H1 (cell line): ENCODE measurements at regions not wholly inside any gene's neighbourhood (a gene's known extent, or its start where the extent isn't known, plus 50 kb on each side); places are given as distances from the start of the nearest gene placed in this dataset.

ENCODE experiments used
- CTCF ChIA-PET: fragments of 300-600 bp; sonication (Branson Sonifier 250); formaldehyde crosslinking; loops from one replicate; lab custom pipeline; 2021; ENCODE audit not compliant: partially characterized antibody; lab: Charles Lee
- POLR2A ChIA-PET: fragments of 300-600 bp; sonication (Branson Sonifier 250); formaldehyde crosslinking; loops from one replicate; lab custom pipeline; 2021; ENCODE audit warnings: inconsistent platforms; ENCODE audit not compliant: partially characterized antibody; lab: Charles Lee
- DNase-seq, 2 experiments: peaks; one replicate each; pipeline versions ENCODE4 v3.0.0 to v3.0.0-alpha.2; 2010 to 2022; ENCODE audit warnings: low spot score in 2 of 2, low read depth in 1 of 2, mixed read lengths in 1 of 2
- FAIRE-seq: peaks from 2 replicates; lab custom pipeline; 2011; peaks lifted over from hg19 to GRCh38; lab: Jason Lieb, UNC
- H2AFZ ChIP-seq: 2 replicates; pipeline ENCODE4 v1.8.1; 2012; ENCODE audit warnings: low read length, inconsistent platforms
- H2AK5ac ChIP-seq: 2 replicates; pipeline ENCODE4 v1.6.1; 2013; ENCODE audit warnings: low read depth, low read length
- H2BK120ac ChIP-seq: replicated peaks from 2 replicates; pipeline ENCODE3; 2013; ENCODE audit warnings: low read depth, low read length, inconsistent platforms
- H2BK12ac ChIP-seq: 2 replicates; pipeline ENCODE4 v1.6.1; 2013; ENCODE audit warnings: low read depth, low read length
- H2BK15ac ChIP-seq: 2 replicates; pipeline ENCODE4 v1.6.1; 2013; ENCODE audit warnings: low read length
- H2BK20ac ChIP-seq: 2 replicates; pipeline ENCODE4 v1.6.1; 2013; ENCODE audit warnings: low read length
- H2BK5ac ChIP-seq: 2 replicates; pipeline ENCODE4 v1.6.1; 2013; ENCODE audit warnings: low read depth, low read length
- H3K14ac ChIP-seq: 2 replicates; pipeline ENCODE4 v1.6.1; 2013; ENCODE audit warnings: inconsistent platforms; ENCODE audit not compliant: insufficient read length
- H3K18ac ChIP-seq: 2 replicates; pipeline ENCODE4 v1.6.1; 2013; ENCODE audit warnings: low read length; ENCODE audit errors: extremely low read depth
- H3K23ac ChIP-seq: 2 replicates; pipeline ENCODE4 v1.6.1; 2013; ENCODE audit warnings: inconsistent platforms; ENCODE audit not compliant: insufficient read length
- H3K23me2 ChIP-seq: 2 replicates; pipeline ENCODE4 v1.6.1; 2013; ENCODE audit warnings: low read depth, low read length
- H3K27ac ChIP-seq: 2 replicates; pipeline ENCODE4 v1.6.1; 2011; ENCODE audit warnings: low read depth, low read length, inconsistent platforms
- H3K27me3 ChIP-seq, 4 experiments: replicated peaks in 1 of 4; 1 replicate in 1 of 4; 2 replicates in 3 of 4; pipeline versions ENCODE4 v1.6.1 to v1.8.1; 2011 to 2013; ENCODE audit warnings: low read length in 3 of 4, mild to moderate bottlenecking in 3 of 4, inconsistent platforms in 2 of 4, mixed read lengths in 2 of 4, moderate library complexity in 1 of 4; ENCODE audit not compliant: control insufficient read depth in 3 of 4, insufficient read depth in 3 of 4; ENCODE audit errors: extremely low read depth in 1 of 4
- H3K36me3 ChIP-seq, 4 experiments: 2 replicates each; pipeline versions ENCODE4 v1.6.1 to v1.8.1; 2011 to 2013; ENCODE audit warnings: mild to moderate bottlenecking in 4 of 4, low read length in 3 of 4, moderate library complexity in 2 of 4, control low read depth in 1 of 4, inconsistent platforms in 1 of 4; ENCODE audit not compliant: insufficient read depth in 4 of 4, control insufficient read depth in 2 of 4
- H3K4ac ChIP-seq: replicated peaks from 2 replicates; pipeline ENCODE3; 2013; ENCODE audit warnings: low read length, low read depth, mixed read lengths, inconsistent platforms; ENCODE audit not compliant: insufficient read length
- H3K4me1 ChIP-seq, 4 experiments: replicated peaks in 1 of 4; 1 replicate in 1 of 4; 2 replicates in 3 of 4; pipeline versions ENCODE4 v1.6.1 to v1.8.1; 2011 to 2013; ENCODE audit warnings: low read length in 3 of 4, inconsistent platforms in 2 of 4, mixed read lengths in 1 of 4; ENCODE audit not compliant: insufficient read depth in 4 of 4, control insufficient read depth in 3 of 4
- H3K4me2 ChIP-seq, 2 experiments: 2 replicates each; pipeline versions ENCODE4 v1.6.1 to v1.8.1; 2011 to 2013; ENCODE audit warnings: low read depth in 2 of 2, low read length in 2 of 2, control low read depth in 1 of 2, inconsistent platforms in 1 of 2, mild to moderate bottlenecking in 1 of 2; ENCODE audit not compliant: insufficient read depth in 1 of 2
- H3K4me3 ChIP-seq, 4 experiments: fragments of 200-600, 300-600 bp in 1 of 4; sonication (generic), shearing (Covaris generic), sonication (Bioruptor Twin) in 1 of 4; 2 replicates each; pipeline versions ENCODE4 v1.5.1 to v1.8.1; 2011 to 2016; ENCODE audit warnings: low read length in 4 of 4, low read depth in 3 of 4, control low read depth in 2 of 4, inconsistent platforms in 2 of 4, mild to moderate bottlenecking in 2 of 4, mixed read lengths in 1 of 4, moderate library complexity in 1 of 4; ENCODE audit not compliant: insufficient read depth in 2 of 4; ENCODE audit errors: extremely low read depth in 1 of 4
- H3K56ac ChIP-seq: replicated peaks from 2 replicates; pipeline ENCODE3; 2013; ENCODE audit warnings: low read depth, mild to moderate bottlenecking, mixed read lengths, low read length, inconsistent platforms; ENCODE audit not compliant: insufficient read length
- H3K79me1 ChIP-seq: 2 replicates; pipeline ENCODE4 v1.6.1; 2013; ENCODE audit warnings: low read depth, low read length, control low read depth
- H3K79me2 ChIP-seq, 2 experiments: 2 replicates each; pipeline versions ENCODE4 v1.6.1 to v1.8.1; 2012 to 2013; ENCODE audit warnings: low read length in 2 of 2, mild to moderate bottlenecking in 2 of 2, inconsistent platforms in 1 of 2; ENCODE audit not compliant: insufficient read depth in 2 of 2, control insufficient read depth in 1 of 2
- H3K9ac ChIP-seq, 4 experiments: replicated peaks in 1 of 4; 1 replicate in 1 of 4; 2 replicates in 3 of 4; pipeline versions ENCODE4 v1.6.1 to v1.8.1; 2011 to 2013; ENCODE audit warnings: low read depth in 3 of 4, low read length in 3 of 4, control low read depth in 2 of 4, mild to moderate bottlenecking in 2 of 4, moderate library complexity in 2 of 4, inconsistent platforms in 1 of 4; ENCODE audit errors: extremely low read depth in 1 of 4
- H3K9me3 ChIP-seq, 2 experiments: 2 replicates each; pipeline versions ENCODE4 v1.6.1 to v1.8.1; 2012 to 2013; ENCODE audit warnings: mild to moderate bottlenecking in 2 of 2, moderate library complexity in 2 of 2, control low read depth in 1 of 2, inconsistent platforms in 1 of 2, low read depth in 1 of 2, low read length in 1 of 2, mixed read lengths in 1 of 2; ENCODE audit not compliant: insufficient read depth in 2 of 2
- H4K20me1 ChIP-seq, 2 experiments: replicated peaks in 1 of 2; 2 replicates each; pipeline versions ENCODE3 to v1.8.1; 2011 to 2013; ENCODE audit warnings: inconsistent platforms in 2 of 2, low read length in 2 of 2, mild to moderate bottlenecking in 1 of 2; ENCODE audit not compliant: insufficient read depth in 2 of 2, control insufficient read depth in 1 of 2
- H4K5ac ChIP-seq: 2 replicates; pipeline ENCODE4 v1.6.1; 2013; ENCODE audit warnings: low read length, low read depth, mixed read lengths, inconsistent platforms; ENCODE audit not compliant: insufficient read length
- H4K8ac ChIP-seq: 2 replicates; pipeline ENCODE4 v1.8.0; 2013; ENCODE audit warnings: mild to moderate bottlenecking, moderate library complexity, low read length, inconsistent platforms; ENCODE audit not compliant: insufficient read depth; ENCODE audit errors: extremely low read depth
- H4K91ac ChIP-seq: replicated peaks from 2 replicates; pipeline ENCODE3; 2013; ENCODE audit warnings: low read length, mixed read lengths, inconsistent platforms; ENCODE audit not compliant: insufficient read length
- CHD2 ChIP-seq: IDR thresholded peaks from 2 replicates; pipeline ENCODE4 v1.6.1; 2012; ENCODE audit warnings: low read length, improper control_type of control experiment
- FOSL1 ChIP-seq: IDR thresholded peaks from 2 replicates; pipeline ENCODE4 v1.6.1; 2011; ENCODE audit warnings: mild to moderate bottlenecking, low read depth, low read length, moderate library complexity; ENCODE audit not compliant: insufficient read depth
- KDM5A ChIP-seq: fragments of 200-600 bp; IDR thresholded peaks from 2 replicates; pipeline ENCODE4 v1.7.1; 2012; ENCODE audit warnings: mild to moderate bottlenecking, low read length, inconsistent platforms, mixed read lengths
- RBBP5 ChIP-seq: IDR thresholded peaks from 2 replicates; pipeline ENCODE4 v1.7.1; 2012; ENCODE audit warnings: low read depth, mild to moderate bottlenecking, inconsistent platforms, low read length, moderate library complexity, borderline replicate concordance
- RXRA ChIP-seq: IDR thresholded peaks from 2 replicates; pipeline ENCODE4 v1.6.1; 2011; ENCODE audit warnings: low read depth, mild to moderate bottlenecking, low read length, moderate library complexity; ENCODE audit not compliant: insufficient read depth
- WGBS, 2 experiments: shearing (Covaris generic) in 1 of 2; methylation state at CpG; one replicate each; pipeline versions ENCODE4 v1.1.6 to v1.1.7; 2013 to 2015; ENCODE audit warnings: low lambda C conversion rate in 2 of 2, mixed read lengths in 2 of 2, inconsistent platforms in 1 of 2, low coverage in 1 of 2, missing lambda C conversion rate in 1 of 2; ENCODE audit not compliant: insufficient replicate concordance in 2 of 2, insufficient coverage in 1 of 2, insufficient read length in 1 of 2; ENCODE audit errors: extremely low coverage in 1 of 2, missing lambda C conversion rate in 1 of 2; 5-methylcytosine and 5-hydroxymethylcytosine counted together

DNA sequence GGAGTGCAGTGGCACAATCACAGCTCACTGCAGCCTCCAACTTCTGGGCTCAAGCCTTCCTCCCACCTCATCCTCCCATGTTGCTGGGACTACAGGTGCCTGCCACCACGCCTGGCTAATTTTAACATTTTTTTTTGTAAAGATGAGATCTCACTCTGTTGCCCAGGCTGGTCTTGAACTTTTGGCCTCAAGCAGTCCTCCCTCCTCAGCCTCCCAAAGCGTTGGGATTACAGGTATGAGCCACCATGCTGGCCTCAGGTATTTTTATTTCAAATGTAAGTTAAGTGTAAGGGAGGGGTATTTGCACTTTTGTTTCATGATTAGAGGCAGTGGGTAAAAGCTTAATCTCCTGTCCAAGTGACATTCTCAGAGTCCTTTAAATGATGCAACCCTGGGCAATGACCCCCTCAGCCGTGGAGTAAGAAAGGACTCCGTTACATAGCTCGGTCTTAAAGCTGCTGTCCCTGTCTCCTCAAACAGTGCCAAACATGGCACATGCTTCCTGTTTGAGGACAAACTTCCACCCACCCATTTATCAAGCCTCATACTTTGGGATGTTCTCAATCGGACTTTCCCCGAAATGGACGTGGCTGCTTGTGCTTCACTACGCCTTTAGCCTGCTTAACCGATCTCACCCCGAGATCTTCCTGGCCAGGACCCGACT lies 296.1 kb downstream of the BAMBI start:
- 86% methylated on average over 12 of the region's 12 CpGs; no CpG with 5 or more reads in 1 of the 2 experiments for WGBS, 2 experiments
- POLR2A ChIA-PET: no interaction called here
- no peak for TF ChIP-seq CHD2
- TF ChIP-seq FOSL1: no peak
- TF ChIP-seq KDM5A: no peak
- TF ChIP-seq RXRA: no peak
- no peak for TF ChIP-seq RBBP5

More for the DNA sequence above, 296.1 kb downstream of the BAMBI start:
- Histone ChIP-seq H3K14ac (no peak overlapping the region), H3K4me1 (peaks cover 0 to 8% (median 2%) of the 10 kb centered on the region in 4 experiments; a peak in 2 of 7 replicates), H2AFZ (no peak overlapping the region), H3K9me3 (no peaks in the 10 kb centered on the region), H3K79me1 (no peaks in the 10 kb centered on the region), H3K56ac (no peak overlapping the region), H4K20me1 (no peaks in the 10 kb centered on the region), H2BK120ac (no peak overlapping the region), H3K18ac (no peak overlapping the region), H3K27me3 (no peaks in the 10 kb centered on the region; a peak in 1 of 7 replicates), H2BK5ac (no peak overlapping the region), H4K5ac (no peak overlapping the region), H3K4me2 (no peak overlapping the region), H3K79me2 (no peaks in the 10 kb centered on the region), H2BK20ac (no peak overlapping the region), H2BK12ac (no peak overlapping the region; the same call in 1 of the 2 replicates), H3K27ac (no peak overlapping the region), H4K8ac (no peak overlapping the region; the same call in none of the 2 replicates), H2AK5ac (no peak overlapping the region), H2BK15ac (peak overlapping the region; percentile 73; the same call in 1 of the 2 replicates), H3K4ac (no peak overlapping the region), H3K23ac (no peak overlapping the region), H3K36me3 (no peaks in the 10 kb centered on the region), H3K23me2 (no peaks in the 10 kb centered on the region), H4K91ac (no peak overlapping the region), H3K4me3 (no peak overlapping the region), H3K9ac (no peak overlapping the region)
- no peak for DNase-seq
- CTCF ChIA-PET: interaction anchor here (1.6 kb wide), 1 partner anchor 34 kb away, joined by 3 read pairs; no protein-coding TSS in a partner anchor
- FAIRE-seq: no peak
